ENCODE measurements at regions not wholly inside any gene's neighbourhood (a gene's known extent, or its start where the extent isn't known, plus 50 kb on each side); places are given as distances from the start of the nearest gene placed in this dataset.

GRCh38 chr6:10093282-10093681, 321.6 kb downstream of the TFAP2A start:
- TF ChIP-seq GATA2 (IDR thresholded peaks at IDR 0.05; ENCODE audit: low read depth, low read length) (no peak), GATA3 (IDR thresholded peaks at IDR 0.05; ENCODE audit: low read depth, low read length) (no peak)

Measured in SH-SY5Y (cell line).